Femur (tissue), 1 donor: ENCODE measurements at regions not wholly inside any gene's neighbourhood (a gene's known extent, or its start where the extent isn't known, plus 50 kb on each side); places are given as distances from the start of the nearest gene placed in this dataset.

ENCODE experiments used
- DNase-seq: peaks from one replicate; pipeline ENCODE4 v3.0.0-alpha.2; 2017

- no peak for DNase-seq
Observed at GRCh38 chr10:128500642-128501041, 374.4 kb upstream of the MKI67 start.

- no peak for DNase-seq
Observed at GRCh38 chr10:128505346-128505745, 379.1 kb upstream of the MKI67 start.

GRCh38 chr10:128506423-128506822 is 380.2 kb upstream of the MKI67 start:
- no peak for DNase-seq

GRCh38 chr10:128507066-128507465 is 380.8 kb upstream of the MKI67 start:
- DNase-seq = no peak

DNA sequence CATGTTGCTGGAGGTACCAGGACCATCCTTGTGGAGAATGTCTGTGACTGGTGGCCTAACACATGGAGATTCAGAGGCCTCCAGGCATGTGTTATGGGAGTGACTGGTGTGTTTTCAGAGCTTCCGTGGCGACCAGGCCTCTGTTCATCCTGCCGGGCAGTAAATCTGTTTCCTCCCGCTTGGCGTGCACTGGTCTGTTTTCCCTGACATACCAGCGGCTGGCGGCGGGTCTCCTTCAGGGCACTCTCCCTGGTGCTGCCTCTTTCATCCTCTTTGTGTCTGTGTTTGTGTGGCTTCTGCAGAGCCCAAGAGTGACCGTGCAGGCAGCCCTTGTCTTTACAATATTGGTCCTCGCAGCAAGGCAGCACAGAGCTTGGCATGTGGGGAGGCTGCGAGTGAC is 385.1 kb upstream of the MKI67 start:
- DNase-seq = no peak

DNA sequence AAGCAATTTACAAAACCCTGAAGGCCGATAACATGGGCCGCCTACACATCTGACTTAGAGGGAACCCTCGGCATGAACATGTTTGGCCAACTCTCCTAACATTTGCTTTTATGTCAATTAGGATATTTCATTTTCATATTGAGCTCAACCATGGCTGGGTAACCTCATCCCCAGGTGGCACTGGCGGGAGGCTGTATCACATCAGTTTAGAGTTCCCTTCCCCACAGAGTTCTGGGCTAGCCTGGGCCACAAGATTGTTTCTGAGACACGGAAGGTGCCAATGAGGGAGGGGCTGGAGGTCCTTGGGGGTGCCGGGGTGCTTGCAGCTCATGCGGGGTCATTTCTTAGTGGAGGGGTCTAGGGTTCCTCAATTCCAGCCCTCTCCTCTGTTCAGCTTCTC is 386.5 kb upstream of the MKI67 start:
- DNase-seq = no peak

GRCh38 chr10:128514536-128514935 is 388.3 kb upstream of the MKI67 start:
- DNase-seq = no peak

GRCh38 chr10:128516180-128516579 is 390.0 kb upstream of the MKI67 start:
- DNase-seq = no peak

DNA sequence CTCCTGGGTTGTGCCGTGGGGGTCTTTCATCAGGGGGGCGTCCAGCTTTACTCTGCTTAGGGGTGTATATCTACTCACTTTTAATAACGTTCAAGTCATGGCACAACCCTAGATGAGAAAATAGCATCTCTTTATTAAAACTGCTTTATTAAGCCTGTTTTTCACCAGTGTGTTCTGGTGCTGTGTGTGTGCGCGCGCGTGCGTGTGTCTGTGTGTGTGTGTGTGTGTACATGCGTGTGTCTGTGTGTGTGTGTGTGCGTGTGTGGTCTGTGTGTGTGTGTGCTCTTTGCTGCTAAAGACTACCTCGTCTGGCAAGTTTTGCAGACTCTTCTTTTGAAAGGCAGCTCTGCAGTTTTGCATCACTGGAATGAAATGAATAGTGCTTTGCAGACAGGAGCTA is 390.9 kb upstream of the MKI67 start:
- DNase-seq = no peak

DNA sequence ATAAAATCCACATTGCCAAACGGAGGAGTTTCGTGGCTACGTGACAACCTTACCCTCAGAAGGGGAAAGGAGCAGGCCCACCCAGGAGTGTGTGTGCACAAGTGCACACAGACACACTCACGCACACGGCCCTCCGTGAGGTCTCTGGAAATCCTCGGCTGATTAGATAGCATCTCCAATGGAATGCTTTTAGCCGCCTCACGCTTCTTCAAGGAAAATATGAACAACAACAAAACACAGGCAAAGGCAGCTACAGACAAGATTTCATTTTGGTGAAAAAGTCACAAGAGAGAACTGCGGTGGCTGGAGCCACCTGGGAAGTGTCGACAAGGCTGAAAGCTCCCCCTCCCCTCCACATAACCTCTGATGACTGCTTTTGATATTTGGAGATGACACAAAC is 391.8 kb upstream of the MKI67 start:
- DNase-seq = no peak

DNA sequence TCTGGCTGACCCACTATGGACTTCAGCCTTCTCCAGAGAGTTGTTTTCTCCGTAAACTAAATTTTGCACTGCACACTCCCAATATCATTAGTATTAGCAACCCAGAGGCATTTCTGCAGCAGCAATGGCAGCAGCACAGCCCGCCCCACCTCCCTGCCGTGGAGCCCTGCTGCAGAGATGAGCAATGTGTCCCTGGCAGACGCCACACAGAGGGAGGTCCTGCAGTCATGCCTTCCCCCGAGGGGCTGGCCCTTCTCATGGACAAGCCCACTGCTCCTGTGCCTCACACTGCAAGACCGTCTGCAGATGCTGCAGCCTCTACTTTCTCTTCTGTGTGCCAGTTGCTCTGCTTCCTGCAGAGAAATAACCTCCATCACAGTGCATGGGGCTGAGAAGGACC is 393.4 kb upstream of the MKI67 start:
- no peak for DNase-seq

DNA sequence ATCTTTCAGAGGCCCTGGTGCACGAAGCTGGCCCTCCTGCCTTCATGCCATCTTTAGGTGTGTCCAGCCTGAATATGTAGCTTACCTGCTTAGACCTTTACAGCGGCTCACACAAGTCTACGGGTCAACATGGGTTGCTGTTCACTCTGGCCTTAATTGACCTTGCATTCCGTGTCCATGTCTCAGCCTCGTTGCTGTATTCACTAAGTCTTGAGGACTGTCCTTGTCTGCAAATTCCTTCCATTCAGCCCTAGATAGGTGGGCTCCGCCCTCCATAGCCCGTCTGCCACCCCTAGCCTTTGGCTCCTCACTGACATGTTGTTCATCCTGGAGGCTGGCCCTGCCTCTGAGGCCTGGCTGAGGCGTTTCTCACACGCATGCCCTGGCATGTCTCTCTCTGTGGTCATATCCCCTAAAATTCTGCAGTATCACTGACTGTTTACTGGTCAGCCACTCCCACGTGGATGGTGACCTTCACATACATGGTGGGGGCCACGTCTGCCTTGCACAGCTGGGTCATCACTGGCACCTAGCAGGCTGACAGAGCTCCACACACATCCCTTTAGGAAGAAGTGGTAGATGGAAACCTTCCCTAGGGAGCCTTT is 394.1 kb upstream of the MKI67 start:
- no peak for DNase-seq

DNA sequence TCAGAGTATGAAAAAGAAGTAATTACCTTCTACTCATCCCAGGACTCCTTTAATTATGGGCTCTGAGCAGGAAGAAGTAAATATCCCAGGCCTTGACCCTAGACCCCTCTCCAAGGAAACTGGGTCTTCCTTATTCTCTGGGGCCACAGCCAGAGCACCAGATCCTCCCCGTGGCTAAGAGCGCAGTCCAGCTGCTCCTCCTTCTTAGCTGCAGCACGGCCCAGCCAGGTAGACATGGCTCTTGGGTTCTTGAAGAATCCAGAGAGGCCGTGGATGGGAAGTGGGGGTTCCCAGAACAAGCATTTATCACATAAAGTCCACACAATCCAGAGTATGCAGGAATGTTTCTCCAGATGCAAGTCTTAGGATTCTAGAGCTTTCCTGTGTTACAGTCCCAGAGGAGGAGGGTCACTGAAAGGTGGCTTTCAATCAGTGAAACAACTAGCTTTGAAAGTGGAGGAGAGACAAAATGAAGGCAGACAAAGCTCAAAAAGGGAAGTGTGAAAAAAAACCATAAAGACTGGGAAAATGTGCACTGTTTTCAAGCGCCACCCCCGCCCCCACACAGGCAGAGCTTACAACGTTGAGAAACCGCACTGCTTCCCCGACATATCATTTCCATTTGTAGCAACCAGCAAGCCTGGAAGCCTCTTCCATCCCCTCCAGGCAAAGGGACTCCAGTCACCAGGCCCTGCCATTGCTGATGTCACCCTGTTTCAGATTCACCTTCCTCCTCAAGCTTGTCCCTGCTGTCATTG is 396.5 kb upstream of the MKI67 start:
- DNase-seq = no peak

GRCh38 chr10:128525444-128525843 is 399.2 kb upstream of the MKI67 start:
- no peak for DNase-seq

GRCh38 chr10:128525936-128526335 is 399.7 kb upstream of the MKI67 start:
- DNase-seq = no peak

- peak; percentile 78 for DNase-seq
Observed at GRCh38 chr10:128526791-128527375, 400.7 kb upstream of the MKI67 start.

DNA sequence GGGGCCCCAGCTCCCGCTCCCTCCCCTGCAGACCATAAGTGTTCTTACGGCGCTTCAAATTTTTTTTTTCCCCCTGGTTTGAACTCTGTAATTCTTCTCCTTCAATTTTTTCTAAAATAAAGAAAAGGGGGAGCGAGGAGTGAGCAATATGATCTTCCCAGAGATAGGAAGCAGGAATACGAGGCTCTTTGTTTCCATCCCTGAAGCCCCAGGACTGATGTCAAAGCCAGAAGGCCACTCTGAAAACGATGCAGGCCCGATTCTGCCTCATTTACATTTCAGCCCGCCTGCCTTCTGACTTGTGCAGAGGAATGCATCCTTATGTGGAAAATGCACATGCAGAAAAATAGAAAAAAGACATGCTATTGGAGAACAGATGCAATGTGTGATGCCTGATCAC is 401.5 kb upstream of the MKI67 start:
- no peak for DNase-seq

DNA sequence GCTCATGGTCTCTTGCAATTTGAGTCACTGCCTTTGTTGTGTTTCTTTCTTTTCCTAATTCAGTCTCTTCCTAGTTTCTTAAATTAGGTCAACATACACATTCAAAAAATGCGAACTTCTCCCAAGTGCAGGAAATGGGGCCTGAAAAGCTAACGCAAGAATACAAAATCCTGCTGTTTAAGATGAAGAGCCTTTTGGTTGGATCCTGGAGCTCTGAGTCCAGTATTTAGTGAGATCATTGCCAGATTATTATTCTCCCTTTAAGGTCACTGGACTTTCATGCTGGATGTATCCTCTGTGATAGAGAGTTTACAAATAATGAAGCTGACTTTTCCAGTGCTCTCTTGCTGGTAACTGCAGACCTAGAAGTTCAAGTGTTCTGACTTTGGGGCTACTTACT is 401.9 kb upstream of the MKI67 start:
- no peak for DNase-seq

DNA sequence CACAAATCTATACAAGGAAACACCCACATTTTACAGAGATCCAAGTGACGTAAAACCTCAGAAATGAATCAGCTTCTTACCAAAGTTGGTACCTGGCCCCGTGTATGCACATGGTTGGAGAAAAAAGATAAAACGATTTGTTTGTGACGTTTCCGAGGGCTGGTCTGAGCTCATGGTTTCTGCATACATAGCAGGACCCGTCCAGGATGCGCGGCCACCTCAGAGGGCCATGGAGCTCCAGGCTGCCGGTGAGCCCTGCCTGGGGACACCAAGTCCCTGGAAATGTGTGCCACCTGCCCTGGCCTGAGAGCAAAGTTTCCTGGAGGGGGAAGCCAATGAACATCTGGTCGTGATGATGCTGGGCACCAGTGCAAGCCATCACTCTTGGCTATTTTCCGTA is 402.6 kb upstream of the MKI67 start:
- DNase-seq = no peak

DNA sequence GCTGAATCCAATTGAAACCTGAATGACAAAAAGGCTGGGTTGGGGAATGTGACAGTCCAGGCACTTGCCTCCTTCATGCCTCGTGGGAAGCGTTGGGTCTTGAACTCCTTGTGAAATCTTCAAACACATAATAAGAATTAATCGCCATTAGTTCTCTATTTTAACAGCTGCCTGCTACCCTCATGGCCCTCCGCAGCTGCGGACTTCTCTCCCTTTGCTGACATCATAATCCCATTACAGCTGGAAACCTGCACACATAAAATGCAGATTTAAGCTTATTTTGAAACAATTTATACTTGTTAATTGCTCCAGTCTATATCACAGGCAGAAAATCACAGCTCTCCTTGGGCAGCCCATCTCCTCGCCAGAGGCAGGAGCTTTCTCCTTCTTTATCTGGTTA is 403.0 kb upstream of the MKI67 start:
- DNase-seq = no peak

GRCh38 chr10:128530301-128530700 is 404.1 kb upstream of the MKI67 start:
- no peak for DNase-seq

DNA sequence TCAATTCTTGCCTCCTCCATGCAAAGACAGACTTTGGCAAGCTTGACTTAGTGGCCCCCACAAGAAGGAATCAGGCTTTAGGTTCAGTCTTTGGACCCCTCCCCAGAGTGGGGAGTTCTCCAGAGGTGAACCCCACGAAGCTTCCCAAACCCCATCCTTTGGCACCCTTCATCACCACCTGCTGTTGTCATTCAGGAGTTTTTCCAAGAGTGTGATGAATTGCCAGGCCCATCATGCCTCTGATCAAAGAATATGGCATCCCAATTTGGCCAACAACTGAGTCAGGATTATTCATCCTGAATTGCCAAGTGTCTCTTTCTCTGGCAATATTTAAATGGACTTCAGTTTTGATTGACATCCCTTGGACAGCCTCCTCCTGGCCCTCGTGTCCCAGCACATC is 404.7 kb upstream of the MKI67 start:
- no peak for DNase-seq

DNA sequence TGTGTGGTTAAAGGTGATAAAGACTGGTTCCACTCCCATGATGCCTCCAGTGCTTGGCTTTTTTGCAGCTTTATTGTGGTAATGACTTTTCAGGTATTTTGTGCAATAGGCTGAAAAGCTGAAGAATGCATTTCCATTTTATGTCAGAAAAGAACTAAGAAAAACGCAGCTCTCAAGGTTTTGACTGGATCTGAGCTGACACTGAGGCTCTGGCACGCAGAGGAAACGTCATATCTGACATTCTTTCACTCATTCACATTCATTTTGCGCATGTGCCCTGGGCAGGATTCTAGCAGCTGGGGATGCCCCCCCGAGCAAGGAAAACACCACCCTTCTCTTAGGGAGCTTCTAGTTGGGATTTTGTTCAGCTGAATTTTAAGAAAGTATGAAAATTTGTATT is 408.5 kb upstream of the MKI67 start:
- no peak for DNase-seq

DNA sequence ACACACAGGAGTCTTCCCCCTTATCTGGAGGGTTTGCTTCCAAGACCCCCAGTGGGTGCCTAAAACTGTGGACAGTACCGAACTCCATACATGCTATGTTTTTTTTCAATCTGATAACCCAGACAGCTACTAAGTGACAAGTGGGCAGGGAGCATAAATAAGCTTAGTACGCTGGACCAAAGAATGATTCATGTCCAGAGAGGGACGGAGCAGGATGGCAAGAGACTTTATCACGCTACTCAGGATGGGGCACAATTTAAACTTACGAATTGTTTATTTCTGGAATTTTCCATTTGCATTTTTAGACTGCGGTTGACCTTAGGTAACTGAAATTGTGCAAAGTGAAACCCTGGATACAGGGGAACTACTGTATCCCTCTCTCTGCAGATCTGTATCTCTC is 410.0 kb upstream of the MKI67 start:
- DNase-seq = no peak
